ENCODE measurements at regions not wholly inside any gene's neighbourhood (a gene's known extent, or its start where the extent isn't known, plus 50 kb on each side); places are given as distances from the start of the nearest gene placed in this dataset.

DNA sequence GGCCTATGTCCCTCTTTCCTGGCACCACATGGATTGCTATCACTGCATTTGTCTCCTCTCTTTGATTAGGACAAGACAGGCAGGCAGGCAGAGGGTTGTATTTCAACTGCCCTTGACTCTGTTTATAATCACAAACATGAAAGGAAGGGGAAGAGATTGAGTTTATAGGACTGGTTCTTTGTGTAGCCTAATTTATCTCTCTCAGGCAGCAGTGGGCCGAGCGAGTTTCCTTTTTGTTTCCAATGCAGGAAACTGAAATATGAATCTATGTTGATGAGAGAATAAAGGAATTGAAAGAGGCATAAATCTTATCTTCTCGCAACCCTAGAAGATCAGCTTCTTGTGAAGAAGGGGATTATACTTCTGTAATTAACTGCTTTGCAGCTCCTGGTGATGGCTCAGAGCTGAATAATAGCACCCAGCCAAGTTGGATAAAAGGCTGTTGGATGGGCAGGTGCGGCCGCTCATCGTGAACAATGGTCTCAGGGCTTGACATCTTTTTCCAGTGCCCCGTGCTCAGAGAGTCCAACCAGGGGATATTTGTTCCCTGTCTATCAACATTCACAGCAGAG lies 80.6 kb upstream of the SYT13 start:
- no peak for TF ChIP-seq CTCF (IDR thresholded peaks at IDR 0.05; ENCODE audit: borderline replicate concordance, control extremely low read depth, extremely low read depth, insufficient read depth, missing control alignments)
- no peak for DNase-seq (ENCODE audit: low spot score)
- in situ Hi-C loops (cut with MboI; ENCODE audit: low sequenced_read_pairs, unreplicated experiment): loop anchor here (25.0 kb wide), 1 partner anchor 396 kb away; no protein-coding TSS in a partner anchor

DNA sequence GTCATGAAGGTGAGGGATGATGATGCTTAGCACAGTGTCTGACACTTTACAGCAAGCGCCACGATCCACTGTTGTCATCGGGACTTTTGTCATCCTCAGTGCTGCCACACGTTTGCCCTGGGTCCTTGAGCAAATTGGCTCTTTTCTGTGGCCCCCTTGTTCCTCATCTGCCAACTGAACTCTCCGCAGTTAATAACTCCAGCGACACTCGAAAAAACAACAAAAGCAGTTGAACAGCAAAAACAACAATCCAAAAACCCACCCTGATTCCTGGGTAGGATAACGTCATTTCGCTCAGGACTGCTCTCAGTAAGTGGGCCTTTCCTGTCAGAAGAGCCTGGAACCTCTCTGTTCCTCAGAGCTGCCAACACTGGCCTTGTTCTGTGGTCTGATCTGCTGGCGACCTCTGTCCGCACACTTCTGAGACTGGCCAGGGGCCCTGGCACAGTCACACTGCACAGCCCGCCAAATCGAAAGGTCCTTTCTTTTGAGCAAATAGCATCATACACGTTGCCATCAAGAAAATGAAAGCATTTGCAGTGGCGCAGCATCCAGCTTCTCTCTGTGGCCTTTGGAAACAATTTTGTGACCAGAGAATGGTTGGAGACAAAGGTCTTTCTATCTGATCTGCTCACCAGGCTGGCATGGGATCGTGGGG lies 79.9 kb upstream of the SYT13 start:
- TF ChIP-seq CTCF (IDR thresholded peaks at IDR 0.05; ENCODE audit: borderline replicate concordance, control extremely low read depth, extremely low read depth, insufficient read depth, missing control alignments): no peak
- DNase-seq (ENCODE audit: low spot score): no peak

DNA sequence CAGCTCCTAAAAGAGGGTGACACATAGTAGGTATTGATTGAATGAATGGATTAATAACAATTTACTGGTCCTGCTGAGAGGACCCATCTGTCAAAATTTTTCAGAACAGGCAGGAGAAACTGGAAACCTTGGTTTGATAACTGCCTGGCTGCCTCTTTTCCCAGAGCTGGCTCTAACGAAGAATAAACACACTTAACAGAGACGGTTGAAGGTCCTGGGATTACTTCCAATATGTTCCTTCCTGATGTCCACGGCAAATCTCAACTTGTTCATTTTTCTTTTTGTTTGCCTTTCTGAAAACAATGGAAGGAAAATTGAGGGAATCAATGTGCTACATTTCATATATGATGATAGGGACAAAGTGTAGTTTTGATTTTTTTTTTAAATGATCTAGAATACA lies 76.5 kb upstream of the SYT13 start:
- no peak for TF ChIP-seq CTCF (IDR thresholded peaks at IDR 0.05; ENCODE audit: borderline replicate concordance, control extremely low read depth, extremely low read depth, insufficient read depth, missing control alignments)
- DNase-seq (ENCODE audit: low spot score): no peak
- in situ Hi-C loops (cut with MboI; ENCODE audit: low sequenced_read_pairs, unreplicated experiment): loop anchor here (25.0 kb wide), 1 partner anchor 400 kb away; no protein-coding TSS in a partner anchor

More for the DNA sequence above, 79.9 kb upstream of the SYT13 start:
- in situ Hi-C loops (cut with MboI; ENCODE audit: low sequenced_read_pairs, unreplicated experiment): loop anchor here (25.0 kb wide), 1 partner anchor 396 kb away; no protein-coding TSS in a partner anchor

- in situ Hi-C loops (cut with MboI; ENCODE audit: low sequenced_read_pairs, unreplicated experiment): loop anchor here (25.0 kb wide), 1 partner anchor 401 kb away; no protein-coding TSS in a partner anchor
- no peak for TF ChIP-seq CTCF (IDR thresholded peaks at IDR 0.05; ENCODE audit: borderline replicate concordance, control extremely low read depth, extremely low read depth, insufficient read depth, missing control alignments)
- DNase-seq (ENCODE audit: low spot score): no peak
Measured at GRCh38 chr11:45361551-45361950, 75.4 kb upstream of the SYT13 start.

DNA sequence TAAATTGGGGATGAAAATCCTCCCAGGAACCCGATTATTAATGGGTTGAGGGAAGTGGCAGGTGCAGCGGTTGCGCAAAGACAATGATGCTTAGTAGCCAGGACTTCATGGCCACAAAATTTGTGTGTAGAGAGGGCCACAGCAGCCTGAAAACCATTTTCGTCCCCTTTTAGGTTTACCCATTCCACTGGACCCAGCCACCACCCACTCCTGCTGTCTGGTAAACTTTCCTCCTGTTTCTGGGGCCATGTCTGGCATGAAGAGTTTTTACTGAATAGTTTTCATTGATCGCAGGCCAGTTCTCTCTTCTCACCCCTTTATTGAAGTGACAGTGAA lies 69.5 kb upstream of the SYT13 start:
- no peak for TF ChIP-seq CTCF (IDR thresholded peaks at IDR 0.05; ENCODE audit: borderline replicate concordance, control extremely low read depth, extremely low read depth, insufficient read depth, missing control alignments)
- in situ Hi-C loops (cut with MboI; ENCODE audit: low sequenced_read_pairs, unreplicated experiment): loop anchor here (25.0 kb wide), 1 partner anchor 407 kb away; no protein-coding TSS in a partner anchor
- DNase-seq (ENCODE audit: low spot score): no peak

DNA sequence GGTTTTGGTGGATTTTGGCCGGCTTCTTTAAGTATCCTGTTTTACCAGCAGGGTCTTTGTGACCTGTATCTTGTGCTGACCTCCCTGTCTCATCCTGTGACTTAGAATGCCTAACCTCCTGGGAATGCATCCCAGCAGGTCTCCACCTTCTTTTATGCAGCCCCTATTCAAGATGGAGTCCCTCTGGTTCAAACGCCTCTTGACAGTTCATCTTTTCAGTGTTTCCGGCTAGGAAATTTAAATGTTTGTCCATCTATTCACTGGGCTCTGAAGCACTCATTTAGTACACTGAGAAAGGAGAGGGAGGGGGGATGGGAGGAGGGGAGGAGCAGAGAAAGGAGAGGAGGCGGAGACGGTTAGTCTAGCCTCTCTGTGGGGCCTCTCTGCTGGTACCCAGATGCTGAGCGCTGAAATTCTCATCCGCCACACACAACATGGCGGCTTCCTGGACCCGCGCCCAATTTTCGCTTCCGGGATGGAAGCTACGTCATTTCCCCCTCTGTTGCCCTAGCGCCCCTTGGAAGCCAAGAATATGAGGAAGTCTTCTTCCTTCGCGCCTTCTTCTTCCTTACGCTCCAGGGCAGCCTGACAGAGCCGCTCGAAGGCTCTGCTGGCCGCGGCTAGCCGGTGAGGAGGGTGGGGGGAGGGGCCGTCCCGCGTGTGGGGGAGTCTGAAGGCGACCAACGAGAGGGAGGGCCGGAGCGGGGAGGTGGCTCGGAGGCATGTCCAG lies 69.0 kb upstream of the SYT13 start:
- no peak for TF ChIP-seq CTCF (IDR thresholded peaks at IDR 0.05; ENCODE audit: borderline replicate concordance, control extremely low read depth, extremely low read depth, insufficient read depth, missing control alignments)
- in situ Hi-C loops (cut with MboI; ENCODE audit: low sequenced_read_pairs, unreplicated experiment): loop anchor here (25.0 kb wide), 1 partner anchor 407 kb away; no protein-coding TSS in a partner anchor
- peak; percentile 72 for DNase-seq (ENCODE audit: low spot score)

Measured in GM13976 (cell line).